ENCODE measurements at regions not wholly inside any gene's neighbourhood (a gene's known extent, or its start where the extent isn't known, plus 50 kb on each side); places are given as distances from the start of the nearest gene placed in this dataset.
A peak's percentile ranks its signal among the peaks of the same experiment; 100 is the strongest.

DNA sequence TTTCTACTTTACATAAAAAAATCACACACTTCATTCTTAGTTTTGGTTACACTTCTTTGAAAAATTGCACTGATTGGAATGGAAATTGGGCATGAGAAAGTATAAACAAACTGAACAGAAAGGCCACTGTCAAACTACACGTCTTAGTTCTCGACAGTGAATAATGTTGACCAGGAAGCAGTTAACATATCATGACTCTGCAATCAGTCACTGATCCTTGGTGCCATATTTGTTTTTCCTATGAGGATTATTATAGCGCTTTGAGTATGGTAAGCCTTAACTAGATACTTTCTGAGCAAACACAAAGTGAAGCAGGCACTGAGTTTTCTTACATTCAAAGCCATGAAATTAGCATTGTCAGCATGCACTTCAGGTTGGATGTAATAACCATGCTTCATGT, 495.1 kb upstream of the ANKRD30A start:
- intact Hi-C loops (cut with micrococcal nuclease) (no loop called here), in situ Hi-C loops (cut with MboI; ENCODE audit: low sequenced_read_pairs) (no loop called here), dilution Hi-C loops (cut with HindIII; ENCODE audit: low sequenced_read_pairs, unreplicated experiment) (no loop called here)
- Histone ChIP-seq H2BK20ac (ENCODE audit: low read depth, low read length) (no peak overlapping the region), H3K14ac (replicated peaks; ENCODE audit: low read depth, low read length) (no peak overlapping the region), H3K9ac (ENCODE audit: low read depth, low read length) (no peak overlapping the region), H3K27ac (ENCODE audit: insufficient read depth, low read length) (no peak overlapping the region), H3K23ac (ENCODE audit: low read depth, low read length) (no peak overlapping the region), H3K56ac (ENCODE audit: extremely low read depth, insufficient read depth, low read length) (no peak overlapping the region), H4K5ac (ENCODE audit: low read depth, low read length) (no peak overlapping the region), H2AK9ac (replicated peaks; ENCODE audit: low read depth, low read length, poor library complexity) (no peak overlapping the region), H4K20me1 (ENCODE audit: insufficient read depth, low read length) (no peaks in the 10 kb centered on the region), H2BK5ac (ENCODE audit: low read depth, low read length, poor library complexity, severe bottlenecking) (no peak overlapping the region), H2BK120ac (ENCODE audit: low read depth, low read length) (no peak overlapping the region), H2AK5ac (ENCODE audit: low read depth, low read length) (no peak overlapping the region), H3K79me1 (ENCODE audit: low read depth in 1 of 2, low read length in 2 of 2) (no peaks in the 10 kb centered on the region), H3K4me2 (ENCODE audit: low read depth, low read length) (no peak overlapping the region), H3K18ac (ENCODE audit: low read depth, low read length) (no peak overlapping the region), H3K9me1 (ENCODE audit: insufficient read depth, low read length) (no peaks in the 10 kb centered on the region), H4K8ac (ENCODE audit: low read depth in 2 of 2, low read length in 2 of 2) (no peak overlapping the region), H3K36me3 (ENCODE audit: control insufficient read depth, insufficient read depth, low read length) (no peaks in the 10 kb centered on the region), H3K9me3 (ENCODE audit: control insufficient read depth, insufficient read depth, low read length) (no peaks in the 10 kb centered on the region), H3K27me3 (ENCODE audit: control insufficient read depth, insufficient read depth, low read length) (no peaks in the 10 kb centered on the region), H3K4ac (ENCODE audit: low read depth, low read length) (no peak overlapping the region), H2AFZ (replicated peaks; ENCODE audit: low read length, poor library complexity) (no peak overlapping the region), H3K4me3 (ENCODE audit: insufficient read depth, low read depth, low read length) (no peak overlapping the region), H2BK15ac (ENCODE audit: low read depth, low read length) (no peak overlapping the region), H4K91ac (ENCODE audit: insufficient read depth, low read depth, low read length) (no peak overlapping the region), H3K4me1 (ENCODE audit: control insufficient read depth, insufficient read depth, low read length) (peaks cover 2% of the 10 kb centered on the region; the same call in 1 of the 2 replicates)
- BruUV-seq (replicated peaks) = no TSS peak
- ChIA-PET CTCF (no interaction called here), POLR2A (ENCODE audit: unreplicated experiment) (no interaction called here)
- DNase-seq (no peak), ATAC-seq (ENCODE audit: low read depth) (no peak)
- no CpG with 5 or more reads among the region's 3 CpGs for WGBS, 2 experiments (ENCODE audit: extremely low coverage in 2 of 2, insufficient read length in 1 of 2)
- TF ChIP-seq MAFK (IDR thresholded peaks at IDR 0.05; ENCODE audit: low read depth, low read length) = peak; percentile 28; the same call in 1 of the 2 replicates
- TF ChIP-seq RFX5 (IDR thresholded peaks at IDR 0.05; ENCODE audit: low read depth, low read length) = no peak
- TF ChIP-seq FOS (IDR thresholded peaks at IDR 0.05; ENCODE audit: low read depth, low read length) = no peak

Data from IMR-90 (cell line).